ENCODE measurements at regions not wholly inside any gene's neighbourhood (a gene's known extent, or its start where the extent isn't known, plus 50 kb on each side); places are given as distances from the start of the nearest gene placed in this dataset.

DNA sequence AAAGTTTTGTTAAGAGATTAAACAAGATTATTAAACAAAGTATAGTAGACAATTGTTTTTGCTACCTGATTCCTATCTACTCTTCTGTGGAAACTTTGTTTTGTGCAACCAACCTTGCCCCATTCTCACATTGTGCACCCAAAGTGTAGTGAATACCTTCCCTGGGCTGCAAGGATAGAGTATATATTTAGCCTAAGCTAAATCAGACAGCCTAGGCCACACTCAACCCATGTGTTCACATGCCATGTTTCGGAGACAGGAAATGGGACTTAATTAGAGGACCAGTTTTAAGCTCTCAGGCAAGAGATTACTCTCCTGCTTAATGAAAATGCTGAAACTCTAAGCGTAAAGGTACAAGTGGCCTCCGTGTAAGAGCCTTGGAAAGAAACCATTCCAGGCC lies 734.9 kb upstream of the USP15 start:
- no peak for TF ChIP-seq POLR2A (IDR thresholded peaks at IDR 0.05)
- TF ChIP-seq, protein P1, sequence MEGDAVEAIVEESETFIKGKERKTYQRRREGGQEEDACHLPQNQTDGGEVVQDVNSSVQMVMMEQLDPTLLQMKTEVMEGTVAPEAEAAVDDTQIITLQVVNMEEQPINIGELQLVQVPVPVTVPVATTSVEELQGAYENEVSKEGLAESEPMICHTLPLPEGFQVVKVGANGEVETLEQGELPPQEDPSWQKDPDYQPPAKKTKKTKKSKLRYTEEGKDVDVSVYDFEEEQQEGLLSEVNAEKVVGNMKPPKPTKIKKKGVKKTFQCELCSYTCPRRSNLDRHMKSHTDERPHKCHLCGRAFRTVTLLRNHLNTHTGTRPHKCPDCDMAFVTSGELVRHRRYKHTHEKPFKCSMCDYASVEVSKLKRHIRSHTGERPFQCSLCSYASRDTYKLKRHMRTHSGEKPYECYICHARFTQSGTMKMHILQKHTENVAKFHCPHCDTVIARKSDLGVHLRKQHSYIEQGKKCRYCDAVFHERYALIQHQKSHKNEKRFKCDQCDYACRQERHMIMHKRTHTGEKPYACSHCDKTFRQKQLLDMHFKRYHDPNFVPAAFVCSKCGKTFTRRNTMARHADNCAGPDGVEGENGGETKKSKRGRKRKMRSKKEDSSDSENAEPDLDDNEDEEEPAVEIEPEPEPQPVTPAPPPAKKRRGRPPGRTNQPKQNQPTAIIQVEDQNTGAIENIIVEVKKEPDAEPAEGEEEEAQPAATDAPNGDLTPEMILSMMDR (IDR thresholded peaks at IDR 0.05): no peak
